Ishikawa (cell line): ENCODE measurements at regions not wholly inside any gene's neighbourhood (a gene's known extent, or its start where the extent isn't known, plus 50 kb on each side); places are given as distances from the start of the nearest gene placed in this dataset.

Experiments used
- CEBPB ChIP-seq: IDR thresholded peaks from 2 replicates; pipeline ENCODE4 v1.6.1; 2012
- CREB1 ChIP-seq: IDR thresholded peaks from 2 replicates; pipeline ENCODE4 v1.6.1; 2012; ENCODE audit warnings: low read depth
- EP300 ChIP-seq: IDR thresholded peaks from 2 replicates; pipeline ENCODE4 v1.6.1; 2012; ENCODE audit warnings: borderline replicate concordance
- FOXM1 ChIP-seq: IDR thresholded peaks from 2 replicates; pipeline ENCODE4 v1.6.1; 2012; ENCODE audit warnings: low read depth, borderline replicate concordance
- NFIC ChIP-seq: IDR thresholded peaks from 2 replicates; pipeline ENCODE4 v1.6.1; 2012
- RAD21 ChIP-seq: IDR thresholded peaks from 2 replicates; pipeline ENCODE4 v1.6.1; 2012; ENCODE audit warnings: low read depth
- TAF1 ChIP-seq: IDR thresholded peaks from 2 replicates; pipeline ENCODE4 v1.6.1; 2012; ENCODE audit warnings: low read depth, mild to moderate bottlenecking
- TCF12 ChIP-seq: IDR thresholded peaks from 2 replicates; pipeline ENCODE4 v1.6.1; 2012; ENCODE audit warnings: low read depth
- TEAD4 ChIP-seq: IDR thresholded peaks from 2 replicates; pipeline ENCODE4 v1.6.1; 2012
- USF1 ChIP-seq: IDR thresholded peaks from 2 replicates; pipeline ENCODE4 v1.6.1; 2012
- YY1 ChIP-seq: IDR thresholded peaks from 2 replicates; pipeline ENCODE4 v1.6.1; 2012; ENCODE audit warnings: low read depth
- ZBTB7A ChIP-seq: IDR thresholded peaks from 2 replicates; pipeline ENCODE4 v1.6.1; 2012; ENCODE audit warnings: low read depth
- TF ChIP-seq, protein P1 (sequence below): IDR thresholded peaks from 2 replicates; pipeline ENCODE4 v1.6.1; 2012
- TF ChIP-seq, protein P2 (sequence below): IDR thresholded peaks from 2 replicates; pipeline ENCODE4 v1.6.1; 2012; ENCODE audit warnings: low read depth, mild to moderate bottlenecking

GRCh38 chr18:54521846-54522245, 69.2 kb upstream of the DYNAP start:
- TF ChIP-seq FOXM1 (no peak), TEAD4 (no peak), USF1 (no peak), ZBTB7A (no peak), TCF12 (no peak), TAF1 (no peak), CREB1 (no peak), EP300 (no peak), YY1 (no peak), RAD21 (no peak), CEBPB (no peak), NFIC (no peak)
- TF ChIP-seq, protein P1, sequence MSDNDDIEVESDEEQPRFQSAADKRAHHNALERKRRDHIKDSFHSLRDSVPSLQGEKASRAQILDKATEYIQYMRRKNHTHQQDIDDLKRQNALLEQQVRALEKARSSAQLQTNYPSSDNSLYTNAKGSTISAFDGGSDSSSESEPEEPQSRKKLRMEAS: no peak
- TF ChIP-seq, protein P2, sequence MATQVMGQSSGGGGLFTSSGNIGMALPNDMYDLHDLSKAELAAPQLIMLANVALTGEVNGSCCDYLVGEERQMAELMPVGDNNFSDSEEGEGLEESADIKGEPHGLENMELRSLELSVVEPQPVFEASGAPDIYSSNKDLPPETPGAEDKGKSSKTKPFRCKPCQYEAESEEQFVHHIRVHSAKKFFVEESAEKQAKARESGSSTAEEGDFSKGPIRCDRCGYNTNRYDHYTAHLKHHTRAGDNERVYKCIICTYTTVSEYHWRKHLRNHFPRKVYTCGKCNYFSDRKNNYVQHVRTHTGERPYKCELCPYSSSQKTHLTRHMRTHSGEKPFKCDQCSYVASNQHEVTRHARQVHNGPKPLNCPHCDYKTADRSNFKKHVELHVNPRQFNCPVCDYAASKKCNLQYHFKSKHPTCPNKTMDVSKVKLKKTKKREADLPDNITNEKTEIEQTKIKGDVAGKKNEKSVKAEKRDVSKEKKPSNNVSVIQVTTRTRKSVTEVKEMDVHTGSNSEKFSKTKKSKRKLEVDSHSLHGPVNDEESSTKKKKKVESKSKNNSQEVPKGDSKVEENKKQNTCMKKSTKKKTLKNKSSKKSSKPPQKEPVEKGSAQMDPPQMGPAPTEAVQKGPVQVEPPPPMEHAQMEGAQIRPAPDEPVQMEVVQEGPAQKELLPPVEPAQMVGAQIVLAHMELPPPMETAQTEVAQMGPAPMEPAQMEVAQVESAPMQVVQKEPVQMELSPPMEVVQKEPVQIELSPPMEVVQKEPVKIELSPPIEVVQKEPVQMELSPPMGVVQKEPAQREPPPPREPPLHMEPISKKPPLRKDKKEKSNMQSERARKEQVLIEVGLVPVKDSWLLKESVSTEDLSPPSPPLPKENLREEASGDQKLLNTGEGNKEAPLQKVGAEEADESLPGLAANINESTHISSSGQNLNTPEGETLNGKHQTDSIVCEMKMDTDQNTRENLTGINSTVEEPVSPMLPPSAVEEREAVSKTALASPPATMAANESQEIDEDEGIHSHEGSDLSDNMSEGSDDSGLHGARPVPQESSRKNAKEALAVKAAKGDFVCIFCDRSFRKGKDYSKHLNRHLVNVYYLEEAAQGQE: no peak
